ENCODE measurements at regions not wholly inside any gene's neighbourhood (a gene's known extent, or its start where the extent isn't known, plus 50 kb on each side); places are given as distances from the start of the nearest gene placed in this dataset.

DNA sequence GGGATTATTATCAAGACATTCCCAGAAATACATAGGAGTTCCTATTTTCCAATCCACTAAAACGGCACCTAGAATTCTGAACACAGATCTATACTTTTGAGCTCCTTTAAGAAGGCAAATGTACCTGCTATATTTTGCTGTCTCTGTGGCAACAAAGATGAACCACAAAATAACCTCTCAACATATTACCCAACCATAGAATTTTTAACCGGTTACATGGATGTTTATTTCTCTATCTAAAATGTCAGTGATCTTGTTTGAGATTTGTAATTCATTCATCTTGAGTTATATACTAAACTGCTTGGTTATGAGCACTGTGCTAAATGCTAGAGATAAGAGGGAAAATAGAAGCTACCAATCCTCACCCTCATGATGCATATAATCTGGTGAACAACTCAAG lies 117.5 kb upstream of the HMGCLL1 start:
- no peak for DNase-seq (ENCODE audit: low read depth)

DNA sequence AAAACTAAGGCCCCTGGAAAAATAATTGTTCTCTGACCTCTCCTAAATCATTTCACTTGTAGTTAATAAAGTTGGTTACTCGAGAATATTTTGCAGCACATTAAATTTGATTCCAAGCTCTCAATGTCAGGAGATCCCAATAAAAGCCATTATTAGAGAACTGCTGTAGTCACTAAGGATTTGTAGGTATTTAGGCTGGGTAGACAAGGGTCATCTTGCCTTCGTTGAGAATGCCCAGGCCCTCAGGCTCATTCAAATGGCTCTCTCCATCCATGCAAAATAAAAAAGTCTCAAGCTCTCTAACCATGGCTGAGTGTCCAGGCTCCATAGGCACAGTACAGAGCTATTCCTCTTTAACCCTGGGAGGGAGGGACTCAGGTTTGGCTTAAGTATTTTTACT lies 117.0 kb upstream of the HMGCLL1 start:
- DNase-seq (ENCODE audit: low read depth), result no peak

DNA sequence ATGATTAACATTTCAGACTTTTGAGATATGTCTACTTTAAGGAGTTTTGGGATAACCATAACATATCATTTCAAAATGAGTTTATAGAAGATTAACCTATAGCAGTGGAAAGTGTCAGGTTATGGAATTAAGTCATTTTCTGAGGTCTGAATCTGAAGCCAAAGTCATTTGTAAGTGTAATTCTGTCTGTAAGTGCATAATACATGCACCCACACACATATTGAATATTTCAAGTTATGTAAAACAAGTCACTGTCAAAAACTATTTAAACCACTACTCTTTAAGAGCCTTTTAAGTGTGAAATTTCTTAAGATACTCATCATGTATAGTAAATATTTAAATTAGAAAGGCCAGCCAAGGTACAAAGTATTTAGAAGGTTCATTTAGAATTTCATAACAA lies 115.8 kb upstream of the HMGCLL1 start:
- no peak for DNase-seq (ENCODE audit: low read depth)

DNA sequence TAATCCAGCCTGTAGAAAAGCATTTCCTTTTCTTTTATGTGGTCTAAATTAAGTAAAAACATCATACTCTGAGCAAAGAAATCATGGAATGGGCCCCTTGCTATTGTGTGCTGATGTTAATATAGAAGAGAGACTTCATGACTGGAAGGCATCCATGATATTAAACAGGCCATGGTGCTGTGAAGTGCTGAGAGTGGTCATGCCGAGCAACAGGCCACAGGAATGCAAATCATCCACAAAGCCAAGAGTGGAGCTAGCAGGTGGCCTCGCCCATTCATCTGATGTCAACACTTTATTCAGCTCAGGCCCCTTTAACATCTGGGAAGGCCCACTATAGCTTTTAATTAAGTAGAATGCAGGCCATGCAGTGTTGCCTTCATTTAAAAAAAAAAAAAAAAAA lies 115.2 kb upstream of the HMGCLL1 start:
- DNase-seq (ENCODE audit: low read depth), result peak; percentile 79

DNA sequence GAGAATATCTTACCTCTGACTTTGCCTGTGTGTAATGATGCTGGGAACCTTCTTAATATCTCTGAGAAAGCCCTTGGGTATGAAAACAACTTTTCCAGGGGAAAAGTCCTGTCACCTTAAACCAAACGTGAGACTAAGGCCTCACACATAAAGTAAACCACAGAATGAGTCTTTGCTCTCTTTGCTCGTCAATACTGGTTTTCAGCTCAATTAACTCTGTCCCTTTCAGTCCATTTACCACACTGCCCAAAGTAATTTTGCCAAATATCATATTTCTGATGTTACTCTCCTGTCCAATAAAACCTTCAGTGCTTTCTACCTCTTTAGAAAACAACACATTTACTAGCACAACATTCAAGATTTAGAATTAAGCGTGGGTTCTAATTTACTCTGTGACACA lies 100.5 kb upstream of the HMGCLL1 start:
- DNase-seq (ENCODE audit: low read depth), result peak; percentile 38

DNA sequence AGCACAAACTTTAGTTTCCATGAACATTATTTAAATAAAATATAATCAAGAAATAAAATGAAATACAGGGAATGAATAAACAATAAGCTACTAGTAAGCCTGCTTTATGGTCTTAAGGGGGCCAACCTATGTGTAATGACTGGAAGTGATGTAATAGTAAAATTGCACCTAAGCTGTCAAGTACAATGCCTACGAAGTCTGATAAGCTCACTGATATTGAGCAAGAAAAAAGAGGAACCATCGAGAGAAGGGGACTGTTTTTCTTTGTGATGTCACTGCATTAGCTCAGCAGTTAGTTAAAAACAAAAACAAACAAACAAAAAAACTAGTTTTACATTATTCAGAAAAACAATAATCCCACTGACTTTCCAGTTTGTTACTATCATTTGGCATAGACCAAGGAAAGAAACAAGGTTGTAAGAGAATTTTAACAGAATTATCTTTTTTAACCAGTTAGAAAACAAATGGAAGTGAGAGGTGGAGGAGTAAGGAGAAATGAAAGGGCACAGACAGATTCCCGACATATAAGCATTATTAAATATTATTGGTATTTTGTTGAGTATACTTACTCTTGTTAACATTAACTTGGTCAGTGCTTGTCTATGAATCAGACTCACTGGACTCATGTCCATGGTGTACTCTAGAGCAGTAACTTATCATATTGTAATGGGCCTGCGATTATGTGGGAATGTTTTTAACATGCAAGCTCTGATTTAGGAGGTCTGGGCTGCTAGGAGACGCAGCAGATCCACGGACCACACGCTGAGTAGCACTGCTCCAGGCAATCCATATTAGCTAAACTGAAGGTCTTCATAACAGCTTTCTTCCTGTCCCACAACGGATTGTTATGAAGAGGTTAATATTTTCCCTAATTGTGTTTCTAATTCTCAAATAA lies 99.6 kb upstream of the HMGCLL1 start:
- DNase-seq (ENCODE audit: low read depth), result peak; percentile 16

DNA sequence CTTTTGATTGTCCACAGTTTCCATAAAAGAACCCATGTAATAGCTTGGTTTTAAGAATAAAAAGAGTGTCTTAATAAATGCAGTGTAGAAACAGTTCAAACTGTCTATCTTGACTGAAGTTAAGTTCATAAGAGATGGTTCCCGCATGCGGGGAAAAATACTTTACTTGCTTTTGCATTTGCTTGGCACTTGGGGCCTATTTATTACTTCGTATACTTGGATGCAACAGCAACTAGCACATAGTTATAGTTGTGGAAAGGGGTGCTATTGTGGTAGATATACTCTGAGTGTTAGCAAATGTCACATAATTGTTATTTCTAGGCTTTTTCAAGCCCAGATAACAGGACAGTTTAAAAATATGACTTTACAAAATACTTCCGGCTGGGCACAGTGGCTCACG lies 97.7 kb upstream of the HMGCLL1 start:
- DNase-seq (ENCODE audit: low read depth), result no peak

DNA sequence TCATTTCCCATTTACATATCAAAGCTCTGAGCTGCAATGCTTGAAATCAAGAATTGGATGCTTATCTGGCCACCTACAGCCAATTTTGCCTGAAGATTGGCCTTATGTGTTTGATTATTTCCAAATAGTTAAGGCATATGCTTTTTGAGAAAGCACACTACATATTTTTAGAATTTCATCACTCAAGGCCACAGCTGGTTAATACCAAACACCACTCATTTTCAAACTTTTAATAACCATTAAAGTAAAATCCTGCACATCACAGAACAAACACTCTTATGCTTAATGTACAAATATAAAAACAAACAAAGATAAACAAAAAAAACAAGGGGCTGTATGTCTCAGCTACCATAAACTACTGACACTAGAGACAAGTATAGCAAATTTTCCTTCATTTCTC lies 96.9 kb upstream of the HMGCLL1 start:
- DNase-seq (ENCODE audit: low read depth), result no peak

DNA sequence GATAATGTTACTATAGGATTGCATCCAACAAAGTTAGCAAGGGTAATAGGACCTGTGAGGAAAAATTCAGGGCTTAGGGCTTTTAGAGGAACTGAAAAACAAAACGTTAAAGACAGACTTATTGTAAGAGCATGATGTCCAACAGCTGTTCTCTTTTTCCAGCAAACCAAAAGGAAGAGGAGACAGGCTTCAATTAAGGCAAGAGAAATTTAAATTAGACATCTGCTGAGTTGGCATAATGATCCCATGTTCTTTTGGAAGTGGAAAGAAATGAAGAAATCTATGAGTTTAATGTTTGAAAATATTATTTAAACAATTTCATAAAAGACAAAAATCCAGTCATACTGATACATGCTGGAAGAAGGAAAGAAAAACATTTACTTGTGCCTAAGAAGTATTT lies 95.7 kb upstream of the HMGCLL1 start:
- DNase-seq (ENCODE audit: low read depth), result no peak

DNA sequence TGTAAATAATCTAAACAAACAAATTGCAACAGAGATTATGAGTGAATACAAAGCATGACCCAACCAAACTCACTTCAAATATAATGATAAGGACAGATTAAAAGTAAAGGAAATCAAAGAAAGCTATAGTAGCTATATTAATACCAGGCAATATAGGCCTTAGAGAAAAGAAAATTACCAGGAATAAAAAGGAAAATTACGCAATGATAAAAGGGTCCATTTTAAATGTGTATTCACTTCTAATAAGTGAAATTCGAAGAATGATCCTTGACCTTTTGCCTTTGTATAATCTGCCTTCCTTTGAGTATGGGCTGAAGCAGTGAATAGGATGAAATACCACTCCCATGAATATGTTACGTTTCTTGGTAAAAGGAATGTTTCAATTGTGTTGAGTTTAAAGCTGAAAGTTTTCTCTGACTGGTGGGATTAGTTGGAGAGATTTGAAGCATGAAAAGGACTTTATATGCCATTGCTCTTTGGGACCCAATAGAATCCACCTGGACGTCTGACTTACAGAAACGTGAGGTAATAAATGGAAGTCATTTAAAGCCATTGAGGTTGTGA lies 91.9 kb upstream of the HMGCLL1 start:
- DNase-seq (ENCODE audit: low read depth), result no peak

DNA sequence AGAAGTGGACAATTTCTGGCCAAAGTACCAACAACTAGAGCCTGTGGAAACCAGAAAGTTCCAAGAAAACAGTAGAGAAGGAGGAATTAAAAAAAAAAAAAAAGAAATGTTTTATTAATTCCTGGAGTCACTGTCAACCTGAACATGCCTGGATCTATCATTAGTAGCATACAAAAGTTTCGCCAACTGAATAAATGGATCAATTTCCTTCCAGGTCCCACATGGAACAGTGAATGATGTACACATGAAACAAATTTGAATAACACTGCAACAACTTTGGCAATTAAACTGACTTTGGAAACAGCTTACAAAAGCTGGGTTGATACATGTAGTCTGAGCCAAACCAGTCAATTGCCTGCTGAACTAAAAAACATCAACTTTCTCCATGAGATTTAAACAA lies 90.0 kb upstream of the HMGCLL1 start:
- no peak for DNase-seq (ENCODE audit: low read depth)

DNA sequence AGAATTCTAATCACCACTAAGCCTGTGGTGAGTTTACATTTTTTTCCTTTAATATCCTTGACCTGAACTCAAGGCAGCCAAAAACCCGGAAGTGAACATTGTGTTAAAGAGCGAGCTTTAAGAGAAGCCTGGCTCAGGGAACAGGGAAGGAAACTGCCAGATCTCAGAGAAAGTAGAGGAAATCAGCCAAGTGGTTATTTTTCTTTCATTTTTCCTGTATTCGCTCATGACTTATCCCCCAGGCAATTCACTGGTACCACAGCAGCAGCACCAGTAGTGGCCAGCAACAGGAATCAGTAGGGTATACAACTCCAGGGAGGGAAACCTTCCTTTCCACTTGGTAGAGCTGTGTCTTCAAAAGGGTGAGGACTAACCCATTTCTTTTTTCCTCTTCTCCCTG lies 89.6 kb upstream of the HMGCLL1 start:
- DNase-seq (ENCODE audit: low read depth), result peak; percentile 80

DNA sequence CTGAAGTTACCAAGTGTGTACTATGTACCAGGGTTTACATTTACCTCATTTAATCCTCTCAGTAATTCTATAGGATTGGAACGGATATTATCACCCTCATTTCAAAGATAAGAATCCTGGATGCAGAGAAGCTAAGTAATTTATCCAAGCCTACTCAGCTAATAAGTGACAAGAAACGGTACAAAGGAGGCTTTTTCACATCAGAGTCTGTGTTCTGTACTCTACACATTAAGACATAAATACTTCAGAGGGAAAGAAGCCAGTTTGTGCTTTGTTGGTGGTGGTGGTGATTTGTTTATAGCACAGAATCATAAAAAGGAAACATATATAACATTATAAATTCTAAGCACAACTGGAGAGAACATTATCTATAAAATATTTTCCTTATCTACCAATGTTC lies 88.3 kb upstream of the HMGCLL1 start:
- no peak for DNase-seq (ENCODE audit: low read depth)

DNA sequence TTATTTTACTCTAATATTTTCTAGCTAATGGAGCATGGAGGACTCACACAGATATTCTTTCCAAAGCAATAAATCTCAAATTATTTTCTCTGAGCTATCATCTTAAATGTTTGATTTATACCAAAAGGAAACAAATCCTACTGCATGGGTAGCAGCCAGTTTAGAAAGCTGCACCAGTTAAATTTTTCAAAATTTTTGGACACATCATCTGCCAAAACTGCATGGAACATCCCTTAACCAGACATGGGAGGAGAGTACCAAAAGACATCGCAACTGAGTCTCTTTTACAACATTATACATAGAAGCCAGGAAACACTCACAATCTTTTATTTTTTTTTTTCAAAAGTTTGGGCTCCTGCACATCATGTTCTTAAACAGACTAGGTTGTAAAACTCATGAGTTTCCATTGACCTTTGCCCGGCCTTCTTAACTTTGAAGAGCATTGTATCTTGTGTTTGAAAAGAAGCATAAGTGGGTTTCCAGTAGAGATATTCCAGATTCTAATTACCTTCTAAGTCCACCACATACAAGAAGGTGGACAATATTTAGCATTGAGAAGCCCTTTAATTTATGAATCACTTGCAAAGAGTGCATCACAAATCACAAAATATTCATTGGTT lies 87.7 kb upstream of the HMGCLL1 start:
- no peak for DNase-seq (ENCODE audit: low read depth)

DNA sequence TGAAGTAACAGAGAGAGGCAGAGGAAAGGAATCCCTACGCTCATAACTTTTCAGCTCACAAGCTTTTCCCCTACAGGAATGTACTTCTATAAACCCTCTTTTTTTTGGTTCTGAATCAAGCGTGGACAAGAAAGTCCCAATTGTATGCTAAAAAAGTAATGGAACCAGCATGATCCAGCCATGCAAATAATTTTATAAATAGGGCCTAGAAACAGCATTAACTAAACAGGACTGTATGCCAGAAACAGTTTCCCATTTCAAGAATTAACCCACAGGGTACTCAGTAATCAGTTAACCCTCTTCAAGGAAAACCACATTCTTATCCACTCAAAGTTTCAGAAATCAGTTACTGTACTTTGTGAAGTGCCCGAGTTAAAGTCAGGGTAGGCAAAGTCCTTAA lies 87.0 kb upstream of the HMGCLL1 start:
- no peak for DNase-seq (ENCODE audit: low read depth)

DNA sequence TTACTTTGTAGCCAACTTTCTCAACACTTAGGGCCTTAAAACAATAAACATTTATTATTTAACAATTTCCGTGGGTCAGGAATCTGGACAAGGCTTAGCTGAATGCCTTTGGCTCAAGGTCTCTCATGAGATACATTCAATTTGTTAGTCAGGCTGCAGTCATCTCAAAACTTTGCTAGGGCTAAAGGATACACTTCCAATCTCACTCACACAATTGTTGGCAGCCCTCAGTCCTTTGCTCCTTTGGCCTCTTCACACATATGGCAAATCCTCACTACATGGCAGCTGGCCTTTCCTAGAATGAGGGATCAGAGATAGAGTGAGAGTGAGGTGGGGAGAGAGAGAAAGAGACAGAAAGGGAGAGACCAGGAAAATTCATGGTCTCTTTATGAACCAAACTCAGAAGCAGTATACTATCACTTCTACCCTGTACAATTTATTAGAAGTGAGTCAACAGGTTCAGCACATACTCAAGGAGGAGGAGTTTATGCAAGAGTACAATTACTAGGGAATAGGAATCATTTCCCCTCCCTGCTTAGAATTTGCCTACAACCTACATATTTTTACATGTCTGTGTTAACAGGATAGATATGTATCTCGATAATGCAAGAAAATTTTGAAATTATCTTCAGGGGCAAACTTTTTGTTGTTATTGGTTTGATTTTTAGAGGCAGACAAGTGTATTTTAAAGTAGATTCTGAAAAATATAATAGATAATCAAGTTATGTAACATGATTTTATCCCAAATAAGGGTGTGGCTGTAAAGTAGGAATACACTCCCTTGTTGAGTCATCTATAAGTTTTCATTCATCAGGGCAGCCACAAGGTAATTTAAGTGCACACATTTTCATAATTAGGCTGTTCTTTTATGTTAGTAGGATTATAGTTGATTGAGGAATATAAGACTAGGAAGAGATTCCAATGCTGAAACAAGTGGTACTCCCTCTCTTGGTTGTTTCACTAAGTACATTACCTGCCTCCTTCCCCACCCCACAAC lies 85.9 kb upstream of the HMGCLL1 start:
- peak; percentile 41 for DNase-seq (ENCODE audit: low read depth)

DNA sequence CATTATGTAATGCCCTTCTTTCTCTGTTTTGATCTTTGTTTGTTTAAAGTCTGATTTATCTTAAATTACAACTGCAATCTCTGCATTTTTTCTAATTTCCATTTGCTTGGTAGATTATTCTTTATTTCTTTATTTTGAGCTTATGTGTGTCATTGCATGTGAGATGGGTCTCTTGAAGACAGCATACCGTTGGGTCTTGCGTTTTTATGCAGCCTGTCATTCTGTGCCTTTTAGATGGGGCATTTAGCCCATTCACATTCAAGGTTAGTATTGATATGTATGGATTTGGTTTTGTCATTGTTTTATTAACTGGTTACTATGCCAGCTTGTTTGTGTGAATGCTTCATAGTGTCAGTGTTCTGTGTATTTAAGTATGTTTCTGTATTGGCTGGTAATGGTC lies 84.9 kb upstream of the HMGCLL1 start:
- DNase-seq (ENCODE audit: low read depth), result no peak

DNA sequence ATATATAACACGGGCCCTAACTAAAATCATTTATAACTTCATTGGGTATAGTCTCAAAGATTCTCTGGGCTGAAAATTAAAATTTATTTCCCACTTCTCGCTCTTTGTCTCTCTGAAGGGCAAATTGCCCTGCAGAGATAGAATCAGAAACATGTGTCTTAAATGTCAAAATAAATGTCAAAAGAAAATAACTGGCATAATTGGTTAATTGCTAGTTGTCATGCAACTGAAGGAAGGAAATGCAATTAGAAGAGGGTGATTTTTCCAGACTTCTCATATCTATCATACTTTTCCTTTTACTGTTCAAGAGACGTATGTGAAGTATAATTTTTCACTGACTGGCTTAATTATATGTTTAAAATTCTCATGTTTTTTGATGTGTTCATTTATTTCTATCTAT lies 80.3 kb upstream of the HMGCLL1 start:
- DNase-seq (ENCODE audit: low read depth), result peak; percentile 22

DNA sequence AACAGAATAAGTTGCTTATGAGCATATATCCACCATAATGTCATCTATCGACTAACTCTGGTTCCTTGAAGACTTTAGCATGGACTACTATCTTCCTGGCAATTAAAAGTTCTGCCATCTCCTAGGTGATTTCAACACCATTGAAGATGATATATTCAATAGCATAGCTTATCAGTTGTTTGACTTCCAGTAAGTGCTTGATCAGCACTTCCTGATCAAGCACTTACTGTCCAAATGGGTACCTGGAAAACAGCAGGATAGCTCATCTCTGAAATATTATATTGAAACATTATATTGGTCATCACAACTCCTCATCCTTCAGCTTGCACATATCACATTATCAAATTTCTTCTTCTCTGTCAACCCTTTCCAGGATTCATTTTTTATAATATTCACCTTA lies 75.5 kb upstream of the HMGCLL1 start:
- DNase-seq (ENCODE audit: low read depth), result no peak

DNA sequence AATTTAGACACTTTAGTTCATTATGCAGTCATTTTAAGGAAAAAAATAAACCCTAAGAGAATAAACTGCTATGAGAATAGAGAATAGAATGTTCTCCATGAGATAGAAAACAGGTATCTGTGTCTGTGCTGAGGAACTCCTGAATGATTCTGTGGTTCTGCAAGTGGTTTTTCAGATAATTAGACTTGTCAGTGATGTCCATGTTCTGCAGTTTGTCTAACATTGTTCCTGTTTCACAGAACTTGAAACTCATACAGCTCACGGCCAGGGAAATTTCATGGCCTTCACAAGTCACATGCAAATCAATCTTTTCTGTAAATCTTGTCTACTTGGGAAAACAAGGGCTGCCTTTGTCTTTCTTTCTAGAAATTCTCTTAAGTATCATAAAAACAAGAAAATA lies 73.4 kb upstream of the HMGCLL1 start:
- no peak for DNase-seq (ENCODE audit: low read depth)

DNA sequence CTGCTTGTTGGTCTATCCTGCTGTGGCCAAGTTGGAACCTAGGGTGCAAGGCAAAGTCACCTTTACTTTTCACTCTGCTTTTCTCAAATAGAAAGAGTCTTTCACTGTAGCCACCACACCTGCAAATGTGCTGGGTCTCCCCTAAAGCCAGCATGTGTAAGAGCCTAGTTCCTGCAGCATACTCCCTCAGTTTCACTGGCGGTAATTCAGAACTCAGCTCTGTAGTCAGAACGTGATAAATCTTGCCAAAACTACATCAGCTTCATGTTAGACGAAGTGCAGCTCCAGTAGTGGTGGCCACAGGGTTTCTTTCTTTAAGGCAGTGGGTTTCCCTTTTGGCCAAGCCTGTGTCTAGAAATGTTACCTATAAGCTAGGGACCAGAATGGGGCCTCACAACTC lies 72.0 kb upstream of the HMGCLL1 start:
- DNase-seq (ENCODE audit: low read depth), result no peak

DNA sequence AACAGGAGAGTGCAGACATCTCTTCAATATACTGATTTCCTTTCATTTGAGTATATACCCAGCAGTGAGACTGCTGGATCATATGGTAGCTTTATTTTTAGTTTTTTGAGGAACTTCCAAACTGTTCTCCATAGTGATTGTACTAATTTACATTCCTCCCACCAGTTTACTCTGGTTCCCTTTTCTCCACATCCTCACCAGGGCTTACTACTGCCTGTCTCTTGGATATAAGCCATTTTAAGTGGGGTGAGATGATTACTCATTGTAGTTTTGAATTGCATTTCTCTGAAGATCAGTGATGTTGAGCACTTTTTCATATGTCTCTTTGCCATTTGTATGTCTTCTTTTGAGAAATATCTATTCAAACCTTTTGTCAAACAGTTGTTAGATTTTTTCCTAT lies 64.9 kb upstream of the HMGCLL1 start:
- DNase-seq (ENCODE audit: low read depth), result peak; percentile 68

Measured in M059J (cell line).